Karpas-422 (cell line): ENCODE measurements at regions not wholly inside any gene's neighbourhood (a gene's known extent, or its start where the extent isn't known, plus 50 kb on each side); places are given as distances from the start of the nearest gene placed in this dataset.

Source experiments
- DNase-seq: peaks from one replicate; pipeline ENCODE4 v3.0.0-alpha.2; 2015
- H2AFZ ChIP-seq: fragments of 200-600 bp; sonication (generic); 2 replicates; pipeline ENCODE4 v1.6.1; 2014; ENCODE audit warnings: antibody characterized with exemption, low read length, mixed read lengths
- H3K27ac ChIP-seq: fragments of 200-600 bp; sonication (generic); 2 replicates; pipeline ENCODE4 v1.5.1; 2014; ENCODE audit warnings: mild to moderate bottlenecking, low read length, moderate library complexity
- H3K27me3 ChIP-seq: fragments of 200-600 bp; sonication (generic); 2 replicates; pipeline ENCODE4 v1.6.1; 2014; ENCODE audit warnings: low read length, mixed read lengths
- H3K36me3 ChIP-seq: fragments of 200-600 bp; sonication (generic); 2 replicates; pipeline ENCODE4 v1.6.1; 2014; ENCODE audit warnings: low read length, mixed read lengths; ENCODE audit not compliant: insufficient read depth
- H3K4me1 ChIP-seq: fragments of 200-600 bp; sonication (generic); 2 replicates; pipeline ENCODE4 v1.6.1; 2014; ENCODE audit warnings: mild to moderate bottlenecking, low read length, mixed read lengths
- H3K4me2 ChIP-seq: fragments of 200-600 bp; sonication (generic); 2 replicates; pipeline ENCODE4 v1.6.1; 2014; ENCODE audit warnings: low read length, low read depth, mild to moderate bottlenecking; ENCODE audit not compliant: poor library complexity, severe bottlenecking
- H3K4me3 ChIP-seq: fragments of 200-600 bp; sonication (generic); 2 replicates; pipeline ENCODE4 v1.5.1; 2014; ENCODE audit warnings: mild to moderate bottlenecking, antibody characterized with exemption, low read length, mixed read lengths
- H3K79me2 ChIP-seq: fragments of 200-600 bp; sonication (generic); 2 replicates; pipeline ENCODE4 v1.6.1; 2014; ENCODE audit warnings: mild to moderate bottlenecking, low read length, mixed read lengths
- H3K9ac ChIP-seq: fragments of 200-600 bp; sonication (generic); 2 replicates; pipeline ENCODE4 v1.6.0; 2014; ENCODE audit warnings: low read length
- H3K9me2 ChIP-seq: fragments of 200-600 bp; sonication (generic), shearing (Covaris generic); replicated peaks from 2 replicates; pipeline ENCODE4 v1.6.0; 2014; ENCODE audit warnings: mild to moderate bottlenecking, low read length, moderate library complexity; ENCODE audit not compliant: insufficient read depth
- H3K9me3 ChIP-seq: fragments of 300-700, 200-600 bp; sonication (generic); 2 replicates; pipeline ENCODE4 v1.6.1; 2014; ENCODE audit warnings: low read length, mixed read lengths
- H4K20me1 ChIP-seq: fragments of 200-600 bp; sonication (generic); 2 replicates; pipeline ENCODE4 v1.6.1; 2014; ENCODE audit warnings: mild to moderate bottlenecking, antibody characterized with exemption, low read length, low read depth; ENCODE audit not compliant: insufficient read depth

DNA sequence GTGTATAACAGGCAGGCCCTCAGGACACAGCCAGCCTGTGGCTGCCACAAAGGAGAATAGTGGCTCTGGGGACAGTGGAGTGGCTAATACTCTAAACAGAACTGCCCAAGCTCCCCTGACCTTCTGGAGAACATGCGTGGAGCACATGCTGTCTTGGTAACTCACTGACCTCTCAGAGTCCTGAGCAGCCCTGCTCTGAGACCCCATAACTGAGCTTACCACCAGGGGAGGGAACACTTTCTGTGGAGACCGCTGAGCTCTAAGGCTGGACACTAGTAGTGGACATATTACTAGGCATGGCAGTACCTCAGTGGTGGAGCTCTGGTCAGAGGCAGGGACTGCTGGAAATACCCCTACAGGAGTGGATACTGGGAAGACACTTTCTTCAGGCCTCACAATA lies 60.2 kb upstream of the SPTLC1 start:
- no peak overlapping the region for H3K9ac ChIP-seq
- no peak overlapping the region for H3K4me2 ChIP-seq
- no peak overlapping the region for H3K4me3 ChIP-seq
- no peak overlapping the region for H3K27ac ChIP-seq
- H3K27me3 ChIP-seq = no peaks in the 10 kb centered on the region
- no peak overlapping the region for H2AFZ ChIP-seq
- H3K36me3 ChIP-seq = no peaks in the 10 kb centered on the region
- DNase-seq = no peak
- H3K9me2 ChIP-seq = no peaks in the 10 kb centered on the region
- H4K20me1 ChIP-seq = no peaks in the 10 kb centered on the region
- peaks cover 3% of the 10 kb centered on the region for H3K4me1 ChIP-seq
- H3K79me2 ChIP-seq = no peaks in the 10 kb centered on the region
- H3K9me3 ChIP-seq = no peaks in the 10 kb centered on the region

DNA sequence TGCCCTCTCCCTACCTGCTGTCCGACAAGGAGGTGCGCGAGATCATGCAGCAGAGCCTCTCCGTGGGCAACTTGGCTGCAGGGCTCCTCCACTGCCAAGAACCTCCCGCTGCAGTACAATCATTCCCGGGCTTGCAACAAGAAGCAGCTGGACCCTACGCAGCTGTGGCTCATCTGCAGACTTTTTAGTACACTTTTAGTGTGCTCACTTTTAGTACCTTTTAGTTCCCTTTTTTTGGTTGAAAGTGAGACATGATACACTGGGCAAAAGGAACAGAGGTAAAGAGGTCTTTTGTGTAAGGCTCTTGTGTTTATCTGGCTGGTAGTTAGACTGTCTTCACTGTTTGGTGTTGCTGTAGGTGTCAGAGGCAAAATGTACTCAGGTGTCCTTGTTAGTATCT lies 58.1 kb upstream of the SPTLC1 start:
- H3K79me2 ChIP-seq = no peaks in the 10 kb centered on the region
- no peaks in the 10 kb centered on the region for H3K9me3 ChIP-seq
- H3K4me3 ChIP-seq = no peak overlapping the region
- no peak overlapping the region for H3K9ac ChIP-seq
- H4K20me1 ChIP-seq = no peaks in the 10 kb centered on the region
- DNase-seq = peak; percentile 47
- no peaks in the 10 kb centered on the region for H3K4me1 ChIP-seq
- no peaks in the 10 kb centered on the region for H3K36me3 ChIP-seq
- no peak overlapping the region for H3K4me2 ChIP-seq
- no peak overlapping the region for H3K27ac ChIP-seq
- H3K27me3 ChIP-seq = no peaks in the 10 kb centered on the region
- H3K9me2 ChIP-seq = no peaks in the 10 kb centered on the region
- no peak overlapping the region for H2AFZ ChIP-seq

DNA sequence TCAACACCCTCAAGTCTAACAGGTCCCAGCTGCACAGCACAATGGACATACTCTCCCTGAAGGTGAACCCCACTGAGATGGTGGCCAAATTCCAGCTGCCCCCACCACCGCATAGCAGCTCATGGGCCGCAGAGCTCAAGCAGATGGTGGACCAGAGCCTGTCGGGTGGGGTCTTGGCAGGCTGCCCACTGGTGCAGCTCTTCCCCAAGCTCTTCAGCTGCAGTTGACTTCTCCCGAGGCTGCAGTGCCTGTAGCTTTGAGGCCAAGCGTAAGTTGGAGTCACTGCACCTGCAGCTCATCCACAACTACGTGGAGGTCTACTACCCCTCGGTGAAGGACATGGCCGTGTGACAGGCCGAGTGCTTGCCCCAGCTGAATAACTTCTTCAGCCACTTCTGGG lies 56.6 kb upstream of the SPTLC1 start:
- no peaks in the 10 kb centered on the region for H3K27me3 ChIP-seq
- no peaks in the 10 kb centered on the region for H3K4me1 ChIP-seq
- DNase-seq = no peak
- no peaks in the 10 kb centered on the region for H4K20me1 ChIP-seq
- H3K79me2 ChIP-seq = no peaks in the 10 kb centered on the region
- no peaks in the 10 kb centered on the region for H3K36me3 ChIP-seq
- H3K27ac ChIP-seq = no peak overlapping the region
- H3K9ac ChIP-seq = no peak overlapping the region
- H3K4me2 ChIP-seq = no peak overlapping the region
- H2AFZ ChIP-seq = no peak overlapping the region
- H3K9me3 ChIP-seq = no peaks in the 10 kb centered on the region
- no peak overlapping the region for H3K4me3 ChIP-seq
- no peaks in the 10 kb centered on the region for H3K9me2 ChIP-seq

DNA sequence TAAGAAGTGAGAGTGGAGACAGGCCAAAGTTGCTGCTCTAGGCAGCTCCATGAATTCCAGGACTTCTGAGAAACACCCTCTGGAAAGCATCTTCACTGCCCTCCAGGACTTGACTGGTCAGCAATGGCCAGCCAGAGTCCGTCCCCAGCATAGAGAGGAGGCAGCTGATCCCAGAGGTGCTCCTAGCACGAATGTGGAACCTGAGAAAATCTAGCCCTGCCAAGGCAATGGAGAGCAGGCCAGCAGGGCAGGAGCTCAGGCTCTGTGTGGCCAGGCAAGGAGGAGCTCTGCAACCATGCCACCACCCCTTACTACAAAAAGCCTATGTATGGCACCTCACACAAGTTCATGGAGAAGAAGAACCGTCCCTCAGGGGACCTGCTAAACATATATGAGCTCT lies 56.1 kb upstream of the SPTLC1 start:
- no peak overlapping the region for H2AFZ ChIP-seq
- H3K4me2 ChIP-seq = no peak overlapping the region
- no peaks in the 10 kb centered on the region for H3K36me3 ChIP-seq
- no peak for DNase-seq
- no peaks in the 10 kb centered on the region for H3K27me3 ChIP-seq
- no peaks in the 10 kb centered on the region for H3K79me2 ChIP-seq
- no peak overlapping the region for H3K4me3 ChIP-seq
- H3K27ac ChIP-seq = no peak overlapping the region
- H3K4me1 ChIP-seq = no peaks in the 10 kb centered on the region
- H3K9ac ChIP-seq = no peak overlapping the region
- no peaks in the 10 kb centered on the region for H3K9me2 ChIP-seq
- no peaks in the 10 kb centered on the region for H3K9me3 ChIP-seq
- no peaks in the 10 kb centered on the region for H4K20me1 ChIP-seq

GRCh38 chr9:92170848-92171247 lies 55.6 kb upstream of the SPTLC1 start:
- Histone ChIP-seq H3K27me3 (no peaks in the 10 kb centered on the region), H3K4me3 (no peak overlapping the region), H4K20me1 (no peaks in the 10 kb centered on the region), H3K4me1 (no peaks in the 10 kb centered on the region), H3K27ac (no peak overlapping the region), H3K9ac (no peak overlapping the region), H3K4me2 (no peak overlapping the region), H3K79me2 (no peaks in the 10 kb centered on the region), H3K9me2 (no peaks in the 10 kb centered on the region), H3K9me3 (no peaks in the 10 kb centered on the region), H2AFZ (no peak overlapping the region), H3K36me3 (no peaks in the 10 kb centered on the region)
- no peak for DNase-seq

- no peak overlapping the region for H2AFZ ChIP-seq
- no peak overlapping the region for H3K9ac ChIP-seq
- H3K4me2 ChIP-seq = no peak overlapping the region
- no peaks in the 10 kb centered on the region for H4K20me1 ChIP-seq
- no peaks in the 10 kb centered on the region for H3K4me1 ChIP-seq
- no peak overlapping the region for H3K27ac ChIP-seq
- DNase-seq = no peak
- no peaks in the 10 kb centered on the region for H3K27me3 ChIP-seq
- H3K9me2 ChIP-seq = no peaks in the 10 kb centered on the region
- no peaks in the 10 kb centered on the region for H3K79me2 ChIP-seq
- no peak overlapping the region for H3K4me3 ChIP-seq
- H3K9me3 ChIP-seq = peaks cover 8% of the 10 kb centered on the region
- no peaks in the 10 kb centered on the region for H3K36me3 ChIP-seq
Observed at GRCh38 chr9:92165484-92165883, 50.3 kb upstream of the SPTLC1 start.
